Spinal cord (tissue), 9 donors: ENCODE measurements at regions not wholly inside any gene's neighbourhood (a gene's known extent, or its start where the extent isn't known, plus 50 kb on each side); places are given as distances from the start of the nearest gene placed in this dataset.

Source experiments
- DNase-seq, 6 donors: peaks; one replicate each; pipeline versions ENCODE4 v3.0.0 to v3.0.0-alpha.2; 2013 to 2015; ENCODE audit warnings: low spot score in 6 of 6, low read depth in 4 of 6
- H3K27ac ChIP-seq: one replicate; pipeline ENCODE4 v1.5.1; 2013; ENCODE audit warnings: low read depth, low read length, control low read depth
- H3K27me3 ChIP-seq: one replicate; pipeline ENCODE4 v1.6.1; 2013; ENCODE audit warnings: low read length; ENCODE audit not compliant: control insufficient read depth, insufficient read depth
- H3K36me3 ChIP-seq: one replicate; pipeline ENCODE4 v1.6.1; 2013; ENCODE audit warnings: low read length; ENCODE audit not compliant: control insufficient read depth, insufficient read depth
- H3K4me1 ChIP-seq: one replicate; pipeline ENCODE4 v1.6.1; 2013; ENCODE audit warnings: low read length; ENCODE audit not compliant: control insufficient read depth, insufficient read depth
- H3K4me3 ChIP-seq: one replicate; pipeline ENCODE4 v1.5.1; 2013; ENCODE audit warnings: low read depth, low read length, control low read depth
- H3K9me3 ChIP-seq: one replicate; pipeline ENCODE4 v1.6.1; 2013; ENCODE audit warnings: low read length; ENCODE audit not compliant: control insufficient read depth, insufficient read depth
- WGBS: methylation state at CpG from one replicate; pipeline ENCODE4 v1.1.5; 2013; ENCODE audit warnings: missing lambda C conversion rate; ENCODE audit not compliant: insufficient coverage; 5-methylcytosine and 5-hydroxymethylcytosine counted together
- donor health status: healthy.

DNA sequence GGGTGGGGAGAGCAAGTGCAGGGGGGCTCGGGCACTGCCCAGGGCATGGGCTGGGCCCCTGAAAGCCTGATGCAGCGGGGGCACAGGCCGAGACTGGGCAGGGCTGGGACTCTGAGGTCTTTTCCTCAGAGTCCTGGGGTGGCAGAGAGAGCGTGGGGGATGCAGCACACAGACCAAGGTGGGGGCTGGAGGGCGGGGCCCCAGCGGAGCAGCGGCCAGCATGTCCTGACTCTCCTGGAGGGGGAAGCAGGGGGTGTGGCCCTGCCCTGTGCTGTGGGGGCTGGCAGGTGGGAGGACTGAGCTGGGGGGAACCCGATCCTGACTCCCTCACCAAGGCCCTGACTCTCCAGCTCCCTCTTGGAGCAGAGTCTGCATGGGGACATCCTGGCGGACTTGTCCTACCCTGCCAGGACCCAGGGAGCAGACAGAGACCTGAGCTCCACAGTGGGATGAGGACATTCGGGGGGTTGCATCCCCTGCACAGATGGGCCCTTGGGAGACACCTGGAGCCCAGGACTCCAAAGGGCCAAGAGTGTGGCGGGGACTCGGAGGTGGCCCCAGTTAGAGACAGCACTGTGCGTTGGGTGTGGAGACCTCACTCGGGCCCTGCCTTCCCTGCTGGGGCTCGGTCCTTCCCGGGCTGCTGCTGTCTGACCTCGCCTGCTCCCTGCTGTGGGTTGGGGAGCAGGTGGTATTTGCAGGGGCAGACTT lies 326.1 kb downstream of the TMEM121 start:
- H3K9me3 ChIP-seq, result no peaks in the 10 kb centered on the region
- DNase-seq, result no peak

DNA sequence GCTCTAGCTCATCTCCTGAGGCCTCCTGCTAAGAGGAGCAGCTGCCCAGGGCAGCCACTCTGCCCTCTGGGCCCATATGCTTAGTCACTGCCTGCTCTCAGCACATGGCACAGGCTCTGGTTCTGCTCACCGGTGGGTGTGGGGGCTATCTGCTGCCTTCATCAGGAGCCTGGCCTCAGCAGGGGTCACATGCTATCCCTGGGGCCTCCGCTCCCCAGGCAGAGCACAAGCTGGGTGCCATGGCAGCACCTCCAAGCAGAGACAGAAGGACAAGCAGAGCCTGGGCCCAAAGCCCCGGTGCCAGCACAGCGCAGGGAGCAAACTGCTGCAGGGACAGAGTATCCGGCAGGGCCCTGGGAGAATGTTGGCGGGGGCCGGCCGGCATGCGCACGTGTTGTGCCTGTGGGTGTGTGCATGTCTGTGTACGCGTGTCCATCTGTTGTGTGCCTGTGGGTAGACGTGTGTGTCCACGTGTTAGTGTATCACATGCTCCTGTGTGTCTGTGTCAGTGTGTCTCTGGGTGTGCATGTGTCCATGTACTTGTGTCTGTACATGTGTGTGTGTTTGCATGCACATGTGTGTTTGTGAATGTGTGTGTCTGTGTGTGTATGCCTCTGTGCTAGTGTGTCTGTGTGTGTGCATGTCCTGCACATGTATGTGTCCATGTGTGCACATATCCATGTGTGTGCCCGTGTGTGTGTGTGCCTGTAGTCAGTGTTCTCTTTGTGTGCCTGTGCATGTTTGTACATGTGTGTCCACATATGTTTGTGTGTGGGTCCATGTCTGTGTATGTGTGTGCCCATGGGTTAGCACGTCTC lies 326.9 kb downstream of the TMEM121 start:
- H3K4me3 ChIP-seq, result no peak overlapping the region
- WGBS, result 87% methylated on average over 16 of the region's 16 CpGs
- no peaks in the 10 kb centered on the region for H3K4me1 ChIP-seq
- no peak for DNase-seq
- no peaks in the 10 kb centered on the region for H3K36me3 ChIP-seq
- H3K9me3 ChIP-seq, result no peaks in the 10 kb centered on the region
- H3K27me3 ChIP-seq, result no peaks in the 10 kb centered on the region
- H3K27ac ChIP-seq, result no peak overlapping the region

More for the DNA sequence above, 326.1 kb downstream of the TMEM121 start:
- Histone ChIP-seq H3K27me3 (no peaks in the 10 kb centered on the region), H3K4me1 (no peaks in the 10 kb centered on the region), H3K4me3 (no peak overlapping the region), H3K27ac (no peak overlapping the region), H3K36me3 (no peaks in the 10 kb centered on the region)
- WGBS, result 89% methylated on average over 15 of the region's 17 CpGs

DNA sequence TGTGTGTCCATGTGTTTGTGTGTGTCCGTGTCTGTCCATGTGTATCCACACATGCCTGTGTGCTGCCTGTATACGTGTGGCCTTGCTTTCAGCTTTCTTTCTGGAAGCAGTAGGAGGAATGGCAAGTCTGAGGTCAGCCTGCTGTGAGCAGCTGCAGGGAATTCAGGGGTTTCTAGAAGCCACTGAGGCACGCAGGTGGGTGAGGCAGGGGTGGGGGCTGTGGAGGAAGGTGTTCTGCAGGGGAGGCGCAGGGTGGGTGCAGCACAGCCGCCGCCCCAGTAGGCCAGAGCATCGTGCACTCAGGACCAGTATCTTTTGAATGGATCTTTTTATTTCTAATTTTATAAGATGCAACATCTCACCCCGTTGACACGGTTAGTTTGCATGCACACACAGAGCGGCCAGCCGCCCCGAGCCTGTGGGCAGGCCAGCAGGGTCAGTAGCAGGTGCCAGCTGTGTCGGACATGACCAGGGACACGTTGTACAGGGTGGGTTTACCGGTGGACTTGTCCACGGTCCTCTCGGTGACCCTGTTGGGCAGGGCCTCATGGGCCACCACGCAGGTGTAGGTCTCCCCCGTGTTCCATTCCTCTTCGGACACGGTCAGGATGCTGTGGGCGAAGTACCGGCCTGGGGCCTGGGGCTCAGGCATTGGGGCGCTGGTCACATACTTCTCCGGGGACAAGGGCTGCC lies 327.7 kb downstream of the TMEM121 start:
- no peaks in the 10 kb centered on the region for H3K36me3 ChIP-seq
- no peaks in the 10 kb centered on the region for H3K9me3 ChIP-seq
- 88% methylated on average over 20 of the region's 25 CpGs for WGBS

DNA sequence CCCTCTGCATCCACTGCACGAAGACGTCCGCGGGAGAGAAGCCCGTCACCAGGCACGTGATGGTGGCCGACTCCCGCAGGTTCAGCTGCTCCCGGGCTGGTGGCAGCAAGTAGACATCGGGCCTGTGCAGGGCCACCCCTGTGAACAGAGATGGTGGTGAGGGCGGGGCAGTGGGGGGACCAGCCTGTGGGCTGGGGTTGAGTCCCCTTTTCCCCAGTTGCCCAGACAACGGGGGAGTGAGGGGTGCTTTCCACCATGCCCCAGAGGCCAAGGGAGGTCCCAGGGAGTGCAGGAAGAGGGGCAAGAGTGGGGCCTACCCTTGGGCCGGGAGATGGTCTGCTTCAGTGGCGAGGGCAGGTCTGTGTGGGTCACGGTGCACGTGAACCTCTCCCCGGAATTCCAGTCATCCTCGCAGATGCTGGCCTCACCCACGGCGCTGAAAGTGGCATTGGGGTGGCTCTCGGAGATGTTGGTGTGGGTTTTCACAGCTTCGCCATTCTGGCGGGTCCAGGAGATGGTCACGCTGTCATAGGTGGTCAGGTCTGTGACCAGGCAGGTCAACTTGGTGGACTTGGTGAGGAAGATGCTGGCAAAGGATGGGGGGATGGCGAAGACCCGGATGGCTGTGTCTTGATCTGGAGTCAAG lies 328.3 kb downstream of the TMEM121 start:
- no peaks in the 10 kb centered on the region for H3K4me1 ChIP-seq
- 88% methylated on average over 26 of the region's 26 CpGs for WGBS

More for the DNA sequence above, 327.7 kb downstream of the TMEM121 start:
- no peaks in the 10 kb centered on the region for H3K4me1 ChIP-seq
- H3K27me3 ChIP-seq, result no peaks in the 10 kb centered on the region
- H3K4me3 ChIP-seq, result no peak overlapping the region
- H3K27ac ChIP-seq, result no peak overlapping the region
- no peak for DNase-seq

DNA sequence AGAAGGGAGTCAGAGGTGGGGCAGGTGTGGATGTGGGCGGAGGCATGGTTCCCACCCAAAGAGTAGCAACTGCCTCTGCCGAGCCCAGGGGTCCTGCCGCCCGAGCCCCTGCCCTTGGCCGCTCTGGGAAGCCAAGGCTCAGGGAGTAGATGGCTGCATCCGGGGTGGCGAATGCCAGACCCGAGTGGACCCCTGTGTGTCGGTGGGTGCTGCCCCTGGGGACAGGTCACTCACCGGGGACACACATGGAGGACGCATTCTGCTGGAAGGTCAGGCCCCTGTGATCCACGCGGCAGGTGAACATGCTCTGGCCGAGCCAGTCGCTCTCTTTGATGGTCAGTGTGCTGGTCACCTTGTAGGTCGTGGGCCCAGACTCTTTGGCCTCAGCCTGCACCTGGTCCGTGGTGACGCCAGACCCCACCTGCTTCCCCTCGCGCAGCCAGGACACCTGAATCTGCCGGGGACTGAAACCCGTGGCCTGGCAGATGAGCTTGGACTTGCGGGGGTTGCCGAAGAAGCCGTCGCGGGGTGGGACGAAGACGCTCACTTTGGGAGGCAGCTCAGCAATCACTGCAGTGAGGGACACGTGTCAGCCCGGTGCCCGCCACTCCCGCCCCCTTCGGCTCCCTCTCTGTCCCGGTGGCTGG lies 329.0 kb downstream of the TMEM121 start:
- Histone ChIP-seq H3K9me3 (no peaks in the 10 kb centered on the region), H3K4me3 (no peak overlapping the region), H3K36me3 (no peaks in the 10 kb centered on the region), H3K27ac (no peak overlapping the region), H3K27me3 (no peaks in the 10 kb centered on the region), H3K4me1 (no peaks in the 10 kb centered on the region)
- no peak for DNase-seq
- WGBS, result 88% methylated on average over 35 of the region's 35 CpGs

More for the DNA sequence above, 328.3 kb downstream of the TMEM121 start:
- DNase-seq, result no peak
- Histone ChIP-seq H3K27me3 (no peaks in the 10 kb centered on the region), H3K4me3 (no peak overlapping the region), H3K27ac (no peak overlapping the region), H3K36me3 (no peaks in the 10 kb centered on the region), H3K9me3 (no peaks in the 10 kb centered on the region)

DNA sequence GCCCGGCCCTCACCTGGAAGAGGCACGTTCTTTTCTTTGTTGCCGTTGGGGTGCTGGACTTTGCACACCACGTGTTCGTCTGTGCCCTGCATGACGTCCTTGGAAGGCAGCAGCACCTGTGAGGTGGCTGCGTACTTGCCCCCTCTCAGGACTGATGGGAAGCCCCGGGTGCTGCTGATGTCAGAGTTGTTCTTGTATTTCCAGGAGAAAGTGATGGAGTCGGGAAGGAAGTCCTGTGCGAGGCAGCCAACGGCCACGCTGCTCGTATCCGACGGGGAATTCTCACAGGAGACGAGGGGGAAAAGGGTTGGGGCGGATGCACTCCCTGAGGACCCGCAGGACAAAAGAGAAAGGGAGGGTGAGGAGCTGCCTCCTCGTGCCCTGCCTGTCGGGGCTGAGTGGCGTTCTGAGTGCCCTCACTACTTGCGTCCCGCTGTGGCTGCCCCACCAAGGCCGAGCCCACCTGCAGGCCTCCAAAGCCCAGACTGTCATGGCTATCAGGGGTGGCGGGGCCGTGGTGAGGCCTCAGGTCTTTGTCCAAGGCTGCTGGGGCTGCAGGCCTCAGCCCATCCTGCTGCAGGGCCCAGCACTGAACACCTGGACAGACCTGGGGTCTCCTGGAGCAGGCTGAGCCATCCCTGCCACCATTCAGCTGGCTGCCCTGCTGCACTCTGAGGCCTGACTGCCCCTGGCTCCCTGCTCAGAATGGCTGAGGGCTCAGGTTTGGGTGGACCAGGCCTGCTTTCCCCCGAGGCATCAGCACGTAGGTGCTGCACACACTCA lies 329.7 kb downstream of the TMEM121 start:
- 86% methylated on average over 27 of the region's 28 CpGs for WGBS
- H3K4me3 ChIP-seq, result no peak overlapping the region
- no peaks in the 10 kb centered on the region for H3K36me3 ChIP-seq
- DNase-seq, result no peak
- H3K4me1 ChIP-seq, result no peaks in the 10 kb centered on the region
- no peak overlapping the region for H3K27ac ChIP-seq
- H3K27me3 ChIP-seq, result no peaks in the 10 kb centered on the region
- no peaks in the 10 kb centered on the region for H3K9me3 ChIP-seq

DNA sequence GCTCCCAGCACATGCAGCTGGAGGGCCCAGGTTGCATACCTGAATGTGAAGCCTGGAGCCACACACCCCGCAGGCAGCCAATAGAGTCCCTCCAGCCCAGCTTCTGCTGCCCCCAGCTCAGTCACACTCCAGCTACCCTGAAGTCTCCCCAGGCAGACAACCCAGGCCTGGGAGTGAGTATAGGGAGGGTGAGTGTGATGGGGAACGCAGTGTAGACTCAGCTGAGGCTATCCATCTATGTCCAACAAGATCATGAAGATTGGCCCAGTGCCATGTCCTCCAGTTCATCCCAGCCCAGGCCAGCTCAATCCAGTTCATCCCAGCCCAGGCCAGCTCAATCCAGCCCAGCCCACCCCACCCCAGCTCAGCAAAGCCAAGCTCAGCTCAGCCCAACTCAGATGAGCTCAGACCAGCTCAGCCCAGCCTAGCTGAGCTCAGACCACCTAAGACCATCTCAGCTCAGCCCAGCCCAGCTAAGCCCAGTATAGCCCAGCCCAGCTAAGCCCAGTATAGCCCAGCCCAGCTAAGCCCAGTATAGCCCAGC lies 330.4 kb downstream of the TMEM121 start:
- Histone ChIP-seq H3K9me3 (no peaks in the 10 kb centered on the region), H3K27ac (no peak overlapping the region), H3K4me1 (no peaks in the 10 kb centered on the region), H3K36me3 (no peaks in the 10 kb centered on the region), H3K27me3 (no peaks in the 10 kb centered on the region), H3K4me3 (no peak overlapping the region)
- no CpG with 5 or more reads among the region's 2 CpGs for WGBS
- DNase-seq, result no peak

DNA sequence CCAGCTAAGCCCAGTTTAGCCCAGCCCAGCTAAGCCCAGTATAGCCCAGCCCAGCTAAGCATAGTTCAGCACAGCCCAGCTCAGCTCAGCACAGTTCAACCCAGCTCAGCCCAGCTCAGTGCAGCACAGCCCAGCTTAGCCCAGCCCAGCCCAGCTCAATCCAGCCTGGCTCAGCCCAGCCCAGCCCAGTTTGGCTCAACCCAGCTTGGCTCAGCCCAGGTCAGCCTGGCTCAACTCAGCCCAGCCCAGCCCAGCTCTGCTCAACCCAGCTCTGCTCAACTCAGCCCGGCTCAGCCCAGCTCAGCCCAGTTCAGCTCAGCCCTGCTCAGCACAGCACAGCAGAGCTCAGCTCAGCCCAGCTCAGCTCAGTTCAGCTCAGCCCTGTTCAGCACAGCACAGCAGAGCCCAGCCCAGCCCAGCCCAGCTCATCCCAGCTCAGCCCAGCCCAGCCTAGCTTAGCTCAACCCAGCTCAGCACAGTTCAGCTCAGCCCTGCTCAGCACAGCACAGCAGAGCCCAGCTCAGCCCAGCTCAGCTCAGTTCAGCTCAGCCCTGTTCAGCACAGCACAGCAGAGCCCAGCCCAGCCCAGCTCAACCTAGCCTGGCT lies 330.9 kb downstream of the TMEM121 start:
- no peaks in the 10 kb centered on the region for H3K9me3 ChIP-seq
- no peaks in the 10 kb centered on the region for H3K36me3 ChIP-seq
- no peak overlapping the region for H3K4me3 ChIP-seq
- H3K27me3 ChIP-seq, result no peaks in the 10 kb centered on the region
- DNase-seq, result no peak
- WGBS, result 100% methylated on average over 1 of the region's 1 CpG
- H3K4me1 ChIP-seq, result no peaks in the 10 kb centered on the region
- H3K27ac ChIP-seq, result no peak overlapping the region
